GM12878 (cell line): ENCODE measurements at regions not wholly inside any gene's neighbourhood (a gene's known extent, or its start where the extent isn't known, plus 50 kb on each side); places are given as distances from the start of the nearest gene placed in this dataset.

Experiments
- ATAC-seq: fragments of 200-7000 bp; cut with Tn5 transposase; 3 replicates; pipeline ENCODE4 v1.9.1; 2020; ENCODE audit warnings: mild to moderate bottlenecking, moderate library complexity
- BruUV-seq: library from RNA; stranded (reverse); fragments of 400-500 nt; replicated peaks from 2 replicates; lab custom pipeline; 2021; lab: Mats Ljungman, UMichigan
- CTCF ChIA-PET: fragments of 300-600 bp; sonication (Branson Sonifier 250); formaldehyde crosslinking; extraction: SDS; loops from one replicate; lab custom pipeline; 2021; ENCODE audit warnings: inconsistent platforms; lab: Yijun Ruan, JAX
- POLR2A ChIA-PET: fragments of 350-600 bp; formaldehyde crosslinking; extraction: SDS; loops from one replicate; lab custom pipeline; 2021; ENCODE audit warnings: inconsistent platforms; lab: Charles Lee
- RAD21 ChIA-PET: fragments of 300-600 bp; sonication (Branson Sonifier 250); formaldehyde crosslinking; loops from one replicate; lab custom pipeline; 2023; ENCODE audit warnings: antibody characterized with exemption; ENCODE audit not compliant: unreplicated experiment; lab: Charles Lee
- SMC1A ChIA-PET: fragments of 300-600 bp; sonication (Branson Sonifier 250); formaldehyde crosslinking; loops from one replicate; lab custom pipeline; 2023; ENCODE audit not compliant: unreplicated experiment, uncharacterized antibody; lab: Charles Lee
- DNase-seq: peaks from one replicate; pipeline ENCODE4 v3.0.0-alpha.2; 2011; ENCODE audit warnings: low read depth, low spot score
- FAIRE-seq: peaks from 3 replicates; lab custom pipeline; 2011; peaks lifted over from hg19 to GRCh38; lab: Jason Lieb, UNC
- H2AFZ ChIP-seq: 2 replicates; pipeline ENCODE4 v1.6.0; 2011; ENCODE audit warnings: low read depth, low read length, control low read depth; ENCODE audit not compliant: control insufficient read depth
- H3K27ac ChIP-seq: 2 replicates; pipeline ENCODE4 v1.5.1; 2011; ENCODE audit warnings: control low read depth; ENCODE audit not compliant: control insufficient read depth, insufficient read depth
- H3K27me3 ChIP-seq, 2 experiments: replicated peaks in 1 of 2; 2 replicates each; pipeline versions ENCODE4 v1.6.0 to v1.6.1; 2011; ENCODE audit warnings: low read length in 1 of 2; ENCODE audit not compliant: control insufficient read depth in 2 of 2, insufficient read depth in 2 of 2
- H3K36me3 ChIP-seq, 2 experiments: 2 replicates each; pipeline ENCODE4 v1.5.1; 2011; ENCODE audit warnings: low read length in 1 of 2; ENCODE audit not compliant: control insufficient read depth in 2 of 2, insufficient read depth in 2 of 2
- H3K4me1 ChIP-seq: 2 replicates; pipeline ENCODE4 v1.6.1; 2011; ENCODE audit warnings: mild to moderate bottlenecking, low read length, moderate library complexity, mixed read lengths; ENCODE audit not compliant: control insufficient read depth, insufficient read depth
- H3K4me2 ChIP-seq: 2 replicates; pipeline ENCODE4 v1.6.0; 2011; ENCODE audit warnings: control low read depth; ENCODE audit not compliant: control insufficient read depth, insufficient read depth
- H3K4me3 ChIP-seq: fragments of 200-600 bp; sonication (generic); 2 replicates; pipeline ENCODE4 v1.5.1; 2016
- H3K79me2 ChIP-seq: 2 replicates; pipeline ENCODE4 v1.6.0; 2011; ENCODE audit warnings: low read length; ENCODE audit not compliant: control insufficient read depth, insufficient read depth
- H3K9ac ChIP-seq: 2 replicates; pipeline ENCODE4 v1.8.0; 2011; ENCODE audit warnings: low read length, control low read depth, mixed read lengths; ENCODE audit not compliant: control insufficient read depth, insufficient read depth
- H3K9me3 ChIP-seq: replicated peaks from 3 replicates; pipeline ENCODE4 v1.5.1; 2011; ENCODE audit warnings: mild to moderate bottlenecking, low read length; ENCODE audit not compliant: control insufficient read depth, insufficient read depth
- H4K20me1 ChIP-seq: 2 replicates; pipeline ENCODE4 v1.6.0; 2011; ENCODE audit not compliant: control insufficient read depth, insufficient read depth
- ATF2 ChIP-seq: IDR thresholded peaks from 2 replicates; pipeline ENCODE4 v1.6.1; 2012; ENCODE audit warnings: low read length, inconsistent platforms
- CBX5 ChIP-seq: sonication (generic); IDR thresholded peaks from 2 replicates; pipeline ENCODE4 v1.6.1; 2016; ENCODE audit warnings: low read depth, moderate library complexity, mild to moderate bottlenecking, inconsistent platforms
- CHD2 ChIP-seq: IDR thresholded peaks from 2 replicates; pipeline ENCODE4 v1.6.1; 2011; ENCODE audit warnings: low read depth, low read length, improper control_type of control experiment, borderline replicate concordance
- EP300 ChIP-seq, 2 experiments: fragments of 150-350 bp in 1 of 2; IDR thresholded peaks; 2 replicates each; pipeline ENCODE4 v1.6.1; 2011 to 2012; ENCODE audit warnings: low read depth in 2 of 2, low read length in 2 of 2, borderline replicate concordance in 1 of 2, improper control_type of control experiment in 1 of 2, inconsistent platforms in 1 of 2; ENCODE audit not compliant: control insufficient read depth in 1 of 2
- KDM1A ChIP-seq: fragments of 200-600 bp; sonication (generic); IDR thresholded peaks from 2 replicates; pipeline ENCODE4 v1.6.1; 2016; ENCODE audit warnings: borderline replicate concordance
- MEF2B ChIP-seq: fragments of 450-650 bp; IDR thresholded peaks from 2 replicates; pipeline ENCODE4 v1.6.1; 2018; ENCODE audit warnings: mild to moderate bottlenecking, moderate library complexity; ENCODE audit not compliant: partially characterized antibody, poor library complexity, severe bottlenecking
- USF2 ChIP-seq: IDR thresholded peaks from 2 replicates; pipeline ENCODE4 v1.6.1; 2011; ENCODE audit warnings: low read depth, low read length, improper control_type of control experiment, borderline replicate concordance
- WRNIP1 ChIP-seq: IDR thresholded peaks from 2 replicates; pipeline ENCODE4 v1.6.1; 2011; ENCODE audit warnings: low read depth, low read length, improper control_type of control experiment, borderline replicate concordance
- YBX1 ChIP-seq: fragments of 450-650 bp; IDR thresholded peaks from 2 replicates; pipeline ENCODE4 v1.6.1; 2016; ENCODE audit warnings: antibody characterized with exemption
- ZBTB40 ChIP-seq: fragments of 450-650 bp; IDR thresholded peaks from 2 replicates; pipeline ENCODE4 v1.6.1; 2016; ENCODE audit warnings: mild to moderate bottlenecking, moderate library complexity, borderline replicate concordance
- WGBS: methylation state at CpG from one replicate; pipeline ENCODE4 v1.1.6; 2016; ENCODE audit warnings: low lambda C conversion rate; ENCODE audit not compliant: insufficient replicate concordance, insufficient coverage; ENCODE audit errors: missing lambda C conversion rate; 5-methylcytosine and 5-hydroxymethylcytosine counted together
- in situ Hi-C: fragments of 300-500 bp; cut with MboI; formaldehyde crosslinking; loops from 9 replicates; pipeline ENCODE4 v1.14.3; 2018; ENCODE audit warnings: mixed read lengths
- intact Hi-C: fragments of 100-400 bp; cut with micrococcal nuclease; formaldehyde crosslinking; loops from one replicate; pipeline ENCODE4 v1.14.2; 2022; ENCODE audit not compliant: unreplicated experiment
- TF ChIP-seq, protein P1 (sequence below): fragments of 450-650 bp; IDR thresholded peaks from 2 replicates; pipeline ENCODE4 v1.6.1; 2016; ENCODE audit warnings: mild to moderate bottlenecking
- TF ChIP-seq, protein P2 (sequence below): fragments of 450-650 bp; formaldehyde crosslinking; IDR thresholded peaks from 2 replicates; pipeline ENCODE4 v1.4.0; 2020; ENCODE audit warnings: mild to moderate bottlenecking, moderate library complexity

DNA sequence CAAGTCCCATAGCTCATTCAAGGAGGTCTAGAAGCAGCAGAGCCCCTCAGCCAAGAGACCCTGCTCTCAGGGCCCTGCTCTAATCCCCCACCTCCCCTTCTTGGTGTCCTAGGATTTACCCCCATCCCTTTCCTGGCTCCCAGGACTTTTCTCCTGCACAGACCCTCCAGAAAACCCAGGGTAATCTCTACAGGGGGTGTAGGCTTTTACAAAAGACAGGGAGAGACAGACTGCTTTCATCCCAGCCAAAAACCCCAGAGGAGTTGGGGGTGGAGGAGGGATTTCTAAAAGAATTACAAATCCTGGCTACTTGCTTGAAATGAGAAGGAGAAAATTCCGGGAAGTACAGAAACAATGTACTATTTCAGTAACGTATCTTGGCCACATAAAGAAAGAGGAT lies 133.3 kb downstream of the TNFSF13B start:
- Histone ChIP-seq H3K9me3 (no peaks in the 10 kb centered on the region), H3K27me3 (no peaks in the 10 kb centered on the region), H3K4me2 (no peak overlapping the region), H3K9ac (no peak overlapping the region), H4K20me1 (no peaks in the 10 kb centered on the region), H3K36me3 (no peaks in the 10 kb centered on the region), H2AFZ (no peak overlapping the region), H3K79me2 (no peaks in the 10 kb centered on the region), H3K4me3 (no peak overlapping the region), H3K27ac (no peak overlapping the region), H3K4me1 (no peaks in the 10 kb centered on the region)
- whole genome bisulfite sequencing: 0% methylated on average over 2 of the region's 2 CpGs
- intact Hi-C loops (no loop called here), in situ Hi-C loops (no loop called here)
- RAD21 ChIA-PET: no interaction called here
- CTCF ChIA-PET: no interaction called here
- POLR2A ChIA-PET: no interaction called here
- TF ChIP-seq USF2 (no peak), ZBTB40 (no peak), EP300 (IDR thresholded peaks at IDR 0.05; ENCODE audit: borderline replicate concordance in 1 of 2, control insufficient read depth in 1 of 2, low read depth in 2 of 2, low read length in 2 of 2) (no peak), CBX5 (no peak), CHD2 (no peak), WRNIP1 (no peak), KDM1A (no peak), YBX1 (no peak), ATF2 (no peak), MEF2B (no peak)
- TF ChIP-seq, protein P1, sequence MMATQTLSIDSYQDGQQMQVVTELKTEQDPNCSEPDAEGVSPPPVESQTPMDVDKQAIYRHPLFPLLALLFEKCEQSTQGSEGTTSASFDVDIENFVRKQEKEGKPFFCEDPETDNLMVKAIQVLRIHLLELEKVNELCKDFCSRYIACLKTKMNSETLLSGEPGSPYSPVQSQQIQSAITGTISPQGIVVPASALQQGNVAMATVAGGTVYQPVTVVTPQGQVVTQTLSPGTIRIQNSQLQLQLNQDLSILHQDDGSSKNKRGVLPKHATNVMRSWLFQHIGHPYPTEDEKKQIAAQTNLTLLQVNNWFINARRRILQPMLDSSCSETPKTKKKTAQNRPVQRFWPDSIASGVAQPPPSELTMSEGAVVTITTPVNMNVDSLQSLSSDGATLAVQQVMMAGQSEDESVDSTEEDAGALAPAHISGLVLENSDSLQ: no peak
- TF ChIP-seq, protein P2, sequence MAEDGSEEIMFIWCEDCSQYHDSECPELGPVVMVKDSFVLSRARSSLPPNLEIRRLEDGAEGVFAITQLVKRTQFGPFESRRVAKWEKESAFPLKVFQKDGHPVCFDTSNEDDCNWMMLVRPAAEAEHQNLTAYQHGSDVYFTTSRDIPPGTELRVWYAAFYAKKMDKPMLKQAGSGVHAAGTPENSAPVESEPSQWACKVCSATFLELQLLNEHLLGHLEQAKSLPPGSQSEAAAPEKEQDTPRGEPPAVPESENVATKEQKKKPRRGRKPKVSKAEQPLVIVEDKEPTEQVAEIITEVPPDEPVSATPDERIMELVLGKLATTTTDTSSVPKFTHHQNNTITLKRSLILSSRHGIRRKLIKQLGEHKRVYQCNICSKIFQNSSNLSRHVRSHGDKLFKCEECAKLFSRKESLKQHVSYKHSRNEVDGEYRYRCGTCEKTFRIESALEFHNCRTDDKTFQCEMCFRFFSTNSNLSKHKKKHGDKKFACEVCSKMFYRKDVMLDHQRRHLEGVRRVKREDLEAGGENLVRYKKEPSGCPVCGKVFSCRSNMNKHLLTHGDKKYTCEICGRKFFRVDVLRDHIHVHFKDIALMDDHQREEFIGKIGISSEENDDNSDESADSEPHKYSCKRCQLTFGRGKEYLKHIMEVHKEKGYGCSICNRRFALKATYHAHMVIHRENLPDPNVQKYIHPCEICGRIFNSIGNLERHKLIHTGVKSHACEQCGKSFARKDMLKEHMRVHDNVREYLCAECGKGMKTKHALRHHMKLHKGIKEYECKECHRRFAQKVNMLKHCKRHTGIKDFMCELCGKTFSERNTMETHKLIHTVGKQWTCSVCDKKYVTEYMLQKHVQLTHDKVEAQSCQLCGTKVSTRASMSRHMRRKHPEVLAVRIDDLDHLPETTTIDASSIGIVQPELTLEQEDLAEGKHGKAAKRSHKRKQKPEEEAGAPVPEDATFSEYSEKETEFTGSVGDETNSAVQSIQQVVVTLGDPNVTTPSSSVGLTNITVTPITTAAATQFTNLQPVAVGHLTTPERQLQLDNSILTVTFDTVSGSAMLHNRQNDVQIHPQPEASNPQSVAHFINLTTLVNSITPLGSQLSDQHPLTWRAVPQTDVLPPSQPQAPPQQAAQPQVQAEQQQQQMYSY (CRISPR knock-in tag): no peak
- no TSS peak for BruUV-seq
- SMC1A ChIA-PET: interaction anchor here (1.9 kb wide), 1 partner anchor 12 kb away, joined by 8 read pairs; no protein-coding TSS in a partner anchor
- FAIRE-seq (no peak), DNase-seq (no peak), ATAC-seq (no peak)
